ENCODE measurements at regions not wholly inside any gene's neighbourhood (a gene's known extent, or its start where the extent isn't known, plus 50 kb on each side); places are given as distances from the start of the nearest gene placed in this dataset.

DNA sequence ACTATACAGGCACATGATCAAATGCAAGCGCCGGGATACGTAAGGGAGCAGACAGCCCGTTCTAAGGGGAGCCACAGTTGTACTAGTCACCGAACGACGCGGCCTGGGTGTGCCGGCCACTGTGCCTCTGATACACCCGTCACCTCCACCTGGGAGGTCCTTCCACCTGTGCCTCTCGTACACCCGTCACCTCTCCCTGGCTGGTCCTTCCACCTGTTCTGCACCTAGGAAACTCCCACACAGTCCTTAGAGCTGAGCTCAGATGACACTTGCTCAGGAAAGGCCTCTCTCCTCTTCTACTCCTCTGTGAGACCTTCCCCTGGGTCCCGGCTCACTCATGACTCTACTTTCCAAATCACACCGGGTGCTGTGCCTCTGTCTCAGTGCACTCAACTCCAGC lies 245.0 kb downstream of the TTLL2 start:
- DNase-seq (ENCODE audit: low spot score in 2 of 2) (no peak), ATAC-seq (replicated peaks; ENCODE audit: extremely low read depth, poor library complexity, severe bottlenecking) (no peak)
- Mint-ChIP-seq H3K4me3 (no peak overlapping the region), H3K27me3 (peaks cover 26% of the 10 kb centered on the region), H3K9me3 (no peaks in the 10 kb centered on the region), H3K36me3 (ENCODE audit: insufficient read depth) (no peaks in the 10 kb centered on the region), H3K4me1 (no peaks in the 10 kb centered on the region), H3K27ac (ENCODE audit: low read depth) (no peak overlapping the region)

DNA sequence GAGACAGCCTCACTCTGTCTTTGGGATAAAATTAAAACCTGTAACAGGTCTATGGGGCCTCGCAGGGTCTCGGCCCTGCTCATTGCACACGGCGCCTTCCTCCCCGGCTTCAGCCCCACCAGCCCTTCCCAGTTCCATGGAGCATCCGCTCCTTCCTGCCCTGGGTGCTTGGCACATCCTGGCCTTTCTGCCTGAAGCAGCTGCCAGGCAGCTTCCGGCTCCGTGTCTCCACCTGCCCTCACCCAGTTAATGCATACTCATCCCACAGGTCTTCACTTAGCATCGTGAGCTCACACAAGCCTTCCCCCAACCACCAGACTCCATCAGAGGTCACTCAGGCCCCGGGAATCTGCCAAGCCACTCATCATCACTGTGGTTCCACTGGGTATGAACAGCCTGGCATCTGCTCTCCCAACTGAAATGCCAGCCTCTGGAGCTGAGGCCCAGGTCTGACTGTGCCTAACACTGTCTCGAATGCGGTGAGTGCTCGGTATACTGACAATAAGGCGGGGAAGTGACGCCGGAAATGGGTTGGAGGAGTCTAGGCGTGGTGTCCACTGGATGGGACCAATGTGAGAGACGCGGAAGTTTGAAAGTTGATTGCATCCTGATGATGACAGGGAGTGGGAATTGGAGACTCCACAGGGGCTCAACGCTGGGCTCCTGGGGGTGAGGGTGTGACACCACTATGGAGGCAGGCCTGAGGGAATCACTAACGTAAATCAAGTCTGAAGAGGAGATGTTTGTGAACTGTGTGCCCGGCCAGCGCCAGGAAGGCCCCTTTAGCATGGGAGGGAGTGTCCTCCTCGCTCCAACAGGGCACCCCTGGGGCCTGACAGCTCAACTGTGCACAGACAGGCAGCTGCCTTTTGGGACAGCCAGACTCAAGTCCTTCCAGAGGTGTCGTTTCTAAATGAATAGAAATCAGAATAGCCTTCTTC lies 245.8 kb downstream of the TTLL2 start:
- no peak overlapping the region for H3K4me3 Mint-ChIP-seq
- H3K36me3 Mint-ChIP-seq (ENCODE audit: insufficient read depth) = no peaks in the 10 kb centered on the region
- ATAC-seq (replicated peaks; ENCODE audit: extremely low read depth, poor library complexity, severe bottlenecking) (no peak), DNase-seq (ENCODE audit: low spot score in 2 of 2) (no peak)
- no peak overlapping the region for H3K27ac Mint-ChIP-seq (ENCODE audit: low read depth)
- H3K27me3 Mint-ChIP-seq = peaks cover 26% of the 10 kb centered on the region
- no peaks in the 10 kb centered on the region for H3K4me1 Mint-ChIP-seq
- H3K9me3 Mint-ChIP-seq = no peaks in the 10 kb centered on the region

DNA sequence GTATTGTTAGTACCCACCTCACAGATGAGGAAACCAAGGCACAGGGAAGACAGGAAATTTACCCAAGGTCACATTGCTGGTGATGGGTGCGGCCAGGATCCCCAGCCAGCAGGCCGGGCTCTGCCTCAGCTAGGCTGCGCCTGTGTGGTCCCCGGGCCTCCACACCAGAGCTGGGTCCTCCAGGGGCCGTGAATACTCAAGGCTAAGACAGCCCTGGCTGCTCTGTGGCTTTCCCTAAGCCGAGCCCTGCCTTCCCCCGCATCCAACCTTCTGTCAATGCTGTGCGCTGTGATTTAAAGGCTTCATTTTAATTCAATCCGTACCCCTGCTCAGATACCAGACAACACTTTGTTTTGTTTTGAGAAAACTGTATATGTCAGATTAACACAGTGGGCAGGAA lies 246.7 kb downstream of the TTLL2 start:
- Mint-ChIP-seq H3K36me3 (ENCODE audit: insufficient read depth) (no peaks in the 10 kb centered on the region), H3K9me3 (no peaks in the 10 kb centered on the region), H3K27me3 (peaks cover 28% of the 10 kb centered on the region)

DNA sequence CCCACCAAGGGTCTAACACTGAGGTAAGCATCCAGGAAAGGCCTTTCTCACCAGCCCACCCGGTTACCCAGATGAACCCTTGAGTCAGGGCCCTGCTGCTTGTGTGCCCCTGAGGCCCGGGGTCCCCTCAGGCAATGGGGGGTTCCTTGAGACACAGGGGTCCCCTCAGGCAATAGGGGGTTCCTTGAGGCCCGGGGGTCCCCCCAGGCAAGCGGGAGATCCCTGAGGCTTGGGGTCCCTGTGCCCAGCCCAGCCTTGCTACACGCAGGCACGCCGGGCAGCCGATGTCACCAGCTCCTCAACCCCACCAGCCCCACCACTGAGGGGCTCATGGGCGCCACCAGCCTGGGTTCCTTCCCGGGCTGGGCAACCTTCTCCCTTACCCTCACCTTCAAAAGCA lies 247.2 kb downstream of the TTLL2 start:
- no peaks in the 10 kb centered on the region for H3K36me3 Mint-ChIP-seq (ENCODE audit: insufficient read depth)
- no peaks in the 10 kb centered on the region for H3K9me3 Mint-ChIP-seq
- ATAC-seq (replicated peaks; ENCODE audit: extremely low read depth, poor library complexity, severe bottlenecking) = no peak
- H3K4me3 Mint-ChIP-seq = no peak overlapping the region
- DNase-seq (ENCODE audit: low spot score in 2 of 2) = no peak
- no peaks in the 10 kb centered on the region for H3K4me1 Mint-ChIP-seq
- H3K27me3 Mint-ChIP-seq = peaks cover 31% of the 10 kb centered on the region
- H3K27ac Mint-ChIP-seq (ENCODE audit: low read depth) = no peak overlapping the region

More for the DNA sequence above, 246.7 kb downstream of the TTLL2 start:
- ATAC-seq (replicated peaks; ENCODE audit: extremely low read depth, poor library complexity, severe bottlenecking) (no peak), DNase-seq (ENCODE audit: low spot score in 2 of 2) (no peak)
- Mint-ChIP-seq H3K27ac (ENCODE audit: low read depth) (no peak overlapping the region), H3K4me3 (no peak overlapping the region), H3K4me1 (no peaks in the 10 kb centered on the region)

DNA sequence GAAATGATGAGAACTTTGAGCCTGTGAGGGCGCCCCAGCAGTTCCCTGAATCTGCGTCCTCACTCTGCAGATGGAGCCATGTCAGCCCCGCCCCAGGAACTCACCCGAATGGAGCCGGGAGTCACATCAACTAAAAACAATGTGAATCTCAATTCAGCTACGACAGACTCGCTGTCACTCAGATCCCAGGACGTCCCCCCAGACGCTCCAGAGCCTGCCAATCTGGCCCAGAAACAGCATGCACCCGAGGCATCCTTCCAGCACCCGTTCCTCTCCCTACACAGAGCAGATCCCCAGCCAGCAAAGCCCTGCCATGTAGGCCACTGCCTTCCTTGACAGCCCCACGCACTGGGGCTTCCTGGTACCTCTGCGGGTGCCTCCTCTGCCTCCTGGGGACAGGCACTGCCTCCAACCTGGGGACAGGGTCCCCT lies 248.0 kb downstream of the TTLL2 start:
- H3K36me3 Mint-ChIP-seq (ENCODE audit: insufficient read depth) = no peaks in the 10 kb centered on the region
- no peak overlapping the region for H3K27ac Mint-ChIP-seq (ENCODE audit: low read depth)
- ATAC-seq (replicated peaks; ENCODE audit: extremely low read depth, poor library complexity, severe bottlenecking) = no peak
- H3K4me1 Mint-ChIP-seq = no peaks in the 10 kb centered on the region
- no peaks in the 10 kb centered on the region for H3K9me3 Mint-ChIP-seq
- DNase-seq (ENCODE audit: low spot score in 2 of 2) = no peak
- H3K4me3 Mint-ChIP-seq = no peak overlapping the region
- peaks cover 31% of the 10 kb centered on the region for H3K27me3 Mint-ChIP-seq

DNA sequence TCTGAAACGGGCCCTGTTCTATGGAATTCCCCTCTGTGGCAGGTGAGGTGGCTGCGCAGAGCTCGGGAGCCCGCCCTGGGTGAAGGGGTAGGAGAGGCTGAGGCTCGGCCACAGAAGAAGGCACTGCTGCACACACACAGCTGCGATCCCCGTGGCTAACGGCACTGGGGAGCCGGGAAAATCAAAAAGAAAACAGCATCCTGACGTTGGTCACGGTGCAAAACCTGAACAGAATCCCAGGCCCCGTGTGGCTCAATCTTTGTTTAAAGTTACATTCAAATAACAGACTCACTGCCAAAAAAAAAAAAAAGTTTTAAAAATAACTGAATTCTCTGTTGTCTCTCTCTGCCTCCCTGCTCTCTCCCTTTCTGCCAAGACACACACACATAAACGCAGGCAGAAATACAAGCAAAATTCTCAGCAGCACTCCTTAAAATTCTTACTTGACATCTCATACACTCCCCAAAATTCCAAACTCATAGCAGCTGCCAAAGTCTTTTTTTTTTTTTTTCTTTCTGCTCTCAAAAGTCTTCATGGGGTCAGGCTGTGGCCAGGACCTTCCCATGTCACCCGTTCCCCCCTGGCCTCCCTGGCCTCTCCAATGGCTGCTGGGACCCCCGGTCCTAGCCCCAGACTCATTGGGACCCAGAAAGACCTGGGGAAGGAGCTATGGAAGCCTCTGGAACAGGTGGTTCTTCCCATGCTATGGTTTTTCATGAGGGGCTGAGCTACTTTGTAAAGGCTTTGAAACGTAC lies 248.8 kb downstream of the TTLL2 start:
- no peaks in the 10 kb centered on the region for H3K9me3 Mint-ChIP-seq
- ATAC-seq (replicated peaks; ENCODE audit: extremely low read depth, poor library complexity, severe bottlenecking) = no peak
- H3K27ac Mint-ChIP-seq (ENCODE audit: low read depth) = no peak overlapping the region
- H3K27me3 Mint-ChIP-seq = peaks cover 36% of the 10 kb centered on the region
- no peak for DNase-seq (ENCODE audit: low spot score in 2 of 2)
- no peaks in the 10 kb centered on the region for H3K4me1 Mint-ChIP-seq
- no peaks in the 10 kb centered on the region for H3K36me3 Mint-ChIP-seq (ENCODE audit: insufficient read depth)
- no peak overlapping the region for H3K4me3 Mint-ChIP-seq

DNA sequence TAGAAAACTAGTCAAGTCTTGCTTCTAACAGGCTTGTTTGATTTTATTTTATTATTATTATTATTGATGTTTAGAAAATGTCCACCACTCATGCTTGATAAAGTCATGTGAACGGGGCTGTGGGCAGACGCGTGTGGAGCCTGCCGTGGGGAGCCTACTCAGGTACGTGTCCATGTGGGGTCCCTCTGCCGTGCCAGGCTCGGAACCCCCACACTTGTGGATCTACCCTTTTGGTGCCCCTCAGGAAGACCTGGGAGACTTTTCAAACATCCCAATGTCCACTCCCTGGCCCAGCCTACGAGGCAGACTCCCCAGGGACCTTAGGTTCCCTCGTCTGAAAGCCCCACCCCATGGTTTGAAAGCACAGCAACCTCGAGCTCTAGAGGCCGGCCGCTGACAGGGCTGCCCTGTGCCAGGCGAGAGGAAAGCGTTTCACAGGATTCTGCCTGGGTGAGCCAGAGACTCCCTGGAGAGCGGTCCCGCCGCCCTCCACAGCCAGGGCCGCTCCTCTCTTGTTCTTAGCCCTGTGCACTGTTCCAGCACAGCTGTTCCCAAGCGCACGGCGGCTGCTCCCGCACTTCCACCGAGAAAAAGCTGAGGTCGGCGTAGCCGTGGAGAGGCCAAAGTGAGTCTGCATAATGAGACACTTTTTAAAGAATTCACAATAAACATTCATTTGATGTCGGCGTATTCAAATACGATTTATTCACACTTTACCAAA lies 249.7 kb downstream of the TTLL2 start:
- no peaks in the 10 kb centered on the region for H3K4me1 Mint-ChIP-seq
- ATAC-seq (replicated peaks; ENCODE audit: extremely low read depth, poor library complexity, severe bottlenecking) (no peak), DNase-seq (ENCODE audit: low spot score in 2 of 2) (no peak)
- no peaks in the 10 kb centered on the region for H3K9me3 Mint-ChIP-seq
- no peaks in the 10 kb centered on the region for H3K36me3 Mint-ChIP-seq (ENCODE audit: insufficient read depth)
- no peak overlapping the region for H3K4me3 Mint-ChIP-seq
- peaks cover 45% of the 10 kb centered on the region for H3K27me3 Mint-ChIP-seq
- no peak overlapping the region for H3K27ac Mint-ChIP-seq (ENCODE audit: low read depth)

DNA sequence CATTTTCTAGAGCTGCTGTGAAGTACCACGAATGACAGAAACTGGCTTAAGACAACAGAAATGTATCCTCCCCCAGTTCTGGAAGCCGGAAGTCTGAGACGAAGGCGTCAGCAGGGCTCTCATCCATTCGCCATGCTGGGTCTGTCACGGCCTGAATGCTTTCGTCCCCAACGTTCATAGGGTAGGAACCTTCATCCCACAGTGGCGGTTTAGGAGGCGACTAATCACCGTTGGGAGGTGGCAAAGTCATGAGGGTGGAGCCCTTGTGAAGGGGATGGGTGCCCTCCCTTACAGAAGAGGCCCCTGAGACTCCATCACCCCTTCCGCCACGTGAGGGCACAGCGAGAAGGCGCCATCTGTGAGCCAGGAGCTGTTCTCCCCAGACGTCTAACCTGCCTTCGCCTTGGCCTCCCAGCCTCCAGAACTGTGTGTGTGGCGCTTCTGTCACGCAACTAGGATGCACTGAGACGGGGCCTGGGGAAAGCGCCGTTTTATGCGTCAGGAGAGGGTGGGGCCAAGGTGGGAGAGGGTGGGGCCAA lies 250.3 kb downstream of the TTLL2 start:
- Mint-ChIP-seq H3K4me3 (no peak overlapping the region), H3K27me3 (peaks cover 45% of the 10 kb centered on the region), H3K9me3 (no peaks in the 10 kb centered on the region), H3K27ac (ENCODE audit: low read depth) (no peak overlapping the region), H3K36me3 (ENCODE audit: insufficient read depth) (no peaks in the 10 kb centered on the region), H3K4me1 (no peaks in the 10 kb centered on the region)
- ATAC-seq (replicated peaks; ENCODE audit: extremely low read depth, poor library complexity, severe bottlenecking) = no peak
- no peak for DNase-seq (ENCODE audit: low spot score in 2 of 2)

DNA sequence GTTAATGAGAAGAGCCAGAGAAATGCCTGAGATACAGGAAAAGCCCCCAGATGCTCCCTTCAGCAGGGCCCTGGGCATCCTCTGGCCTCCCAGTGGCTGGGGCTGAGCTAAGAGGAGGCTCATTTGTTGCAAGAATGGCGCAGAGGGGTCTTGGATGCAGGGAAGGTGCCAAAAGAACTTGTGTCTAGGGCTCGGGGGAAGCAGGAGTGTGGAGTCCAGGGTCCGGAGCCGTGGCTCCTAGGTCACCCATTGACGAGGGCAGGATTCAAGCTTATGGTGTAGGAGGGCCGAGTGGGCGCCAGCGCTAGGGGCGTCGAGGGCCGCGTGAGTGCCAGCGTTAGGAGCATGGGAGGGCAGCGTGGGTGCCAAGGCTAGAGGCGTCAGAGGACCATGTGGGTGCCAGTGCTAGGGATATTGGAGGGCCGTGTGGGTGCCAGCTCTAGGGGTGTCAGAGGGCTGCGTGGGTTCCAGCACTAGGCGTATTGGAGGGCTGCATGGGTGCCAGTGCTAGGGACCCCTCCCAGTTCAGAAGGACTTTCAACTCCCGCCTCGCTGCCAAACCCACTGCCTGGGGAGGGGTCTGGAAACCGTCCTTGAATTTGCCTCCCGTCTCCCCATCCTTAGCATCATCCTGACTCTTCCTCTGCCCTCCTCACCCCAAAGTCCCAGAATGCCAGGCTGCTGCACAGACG lies 250.5 kb upstream of the AFDN start:
- Mint-ChIP-seq H3K27ac (ENCODE audit: low read depth) (no peak overlapping the region), H3K27me3 (peaks cover 51% of the 10 kb centered on the region), H3K36me3 (ENCODE audit: insufficient read depth) (no peaks in the 10 kb centered on the region), H3K4me1 (no peaks in the 10 kb centered on the region), H3K4me3 (no peak overlapping the region), H3K9me3 (no peaks in the 10 kb centered on the region)
- ATAC-seq (replicated peaks; ENCODE audit: extremely low read depth, poor library complexity, severe bottlenecking) = no peak
- no peak for DNase-seq (ENCODE audit: low spot score in 2 of 2)

DNA sequence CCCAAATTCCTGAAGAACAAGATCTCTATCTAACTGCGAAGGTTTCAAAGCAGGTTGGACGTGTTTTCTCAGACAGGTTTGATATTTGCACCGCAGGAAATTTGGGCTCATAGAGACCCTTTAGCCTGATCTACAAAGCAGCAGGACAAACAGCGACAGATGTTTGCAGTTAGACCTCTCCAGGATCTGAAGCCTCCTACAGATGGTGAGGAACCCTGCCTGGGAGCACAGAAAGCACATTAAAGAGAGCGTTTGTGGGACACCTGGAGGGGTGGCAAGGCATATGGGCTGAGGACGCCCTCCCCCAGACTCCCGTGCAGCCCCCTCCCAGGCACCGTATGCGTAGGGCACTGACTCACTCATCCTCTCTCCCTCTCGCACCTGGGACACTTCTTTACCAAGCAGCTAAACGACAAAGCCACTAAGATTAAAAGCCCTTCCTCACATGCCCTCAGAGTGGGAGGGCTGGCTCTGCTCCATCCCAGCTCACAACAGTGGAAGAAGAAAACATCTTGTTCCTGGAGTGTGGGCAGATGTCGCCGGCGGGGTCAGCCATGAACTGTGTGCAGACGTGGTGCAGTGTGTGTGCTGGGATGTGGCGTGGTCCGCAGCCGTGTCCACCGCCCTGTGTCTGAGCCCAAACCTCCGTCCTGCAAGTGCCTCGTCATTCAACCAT lies 249.7 kb upstream of the AFDN start:
- H3K36me3 Mint-ChIP-seq (ENCODE audit: insufficient read depth) = no peaks in the 10 kb centered on the region
- no peak for ATAC-seq (replicated peaks; ENCODE audit: extremely low read depth, poor library complexity, severe bottlenecking)

DNA sequence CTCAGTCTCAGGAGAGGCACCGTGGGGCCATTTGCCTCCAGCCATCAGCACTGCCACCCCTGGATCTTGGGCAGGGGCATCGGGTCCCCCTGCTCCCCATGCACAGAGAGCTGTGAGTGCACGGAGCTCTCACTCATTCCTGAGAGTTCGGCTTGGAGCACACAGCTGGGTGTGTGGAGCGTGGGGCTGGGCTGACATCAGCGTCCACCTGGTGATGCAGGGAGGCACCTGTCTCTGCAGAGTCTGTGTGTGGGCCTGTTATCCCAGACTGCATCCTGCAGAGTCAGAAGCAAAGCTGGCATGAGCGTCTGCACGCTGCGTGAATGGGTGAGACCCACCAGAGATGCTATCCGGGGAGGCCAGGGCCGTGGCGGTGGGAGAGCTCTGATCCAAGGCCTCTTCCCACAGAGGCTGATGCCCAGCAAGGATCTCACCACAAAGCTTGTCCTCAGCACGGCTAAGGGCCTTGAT lies 248.8 kb upstream of the AFDN start:
- Mint-ChIP-seq H3K4me3 (no peak overlapping the region), H3K27me3 (peaks cover 46% of the 10 kb centered on the region), H3K36me3 (ENCODE audit: insufficient read depth) (no peaks in the 10 kb centered on the region), H3K9me3 (peaks cover 2% of the 10 kb centered on the region), H3K4me1 (no peaks in the 10 kb centered on the region), H3K27ac (ENCODE audit: low read depth) (no peak overlapping the region)
- DNase-seq (ENCODE audit: low spot score in 2 of 2) (no peak), ATAC-seq (replicated peaks; ENCODE audit: extremely low read depth, poor library complexity, severe bottlenecking) (no peak)

More for the DNA sequence above, 249.7 kb upstream of the AFDN start:
- Mint-ChIP-seq H3K4me1 (no peaks in the 10 kb centered on the region), H3K27me3 (peaks cover 51% of the 10 kb centered on the region), H3K9me3 (no peaks in the 10 kb centered on the region), H3K27ac (ENCODE audit: low read depth) (no peak overlapping the region), H3K4me3 (no peak overlapping the region)
- no peak for DNase-seq (ENCODE audit: low spot score in 2 of 2)

Data from central memory CD8-positive, alpha-beta T cell (primary cell).